GM18519 (cell line): ENCODE measurements at regions not wholly inside any gene's neighbourhood (a gene's known extent, or its start where the extent isn't known, plus 50 kb on each side); places are given as distances from the start of the nearest gene placed in this dataset.
A peak's percentile ranks its signal among the peaks of the same experiment; 100 is the strongest.
"Not testable (repeated sequence)": the region's sequence is repeated elsewhere in the genome, so short reads cannot be mapped to it uniquely, and the experiment has no call there.

Source experiments
- ATAC-seq: cut with Tn5 transposase; IDR thresholded peaks from one replicate; pipeline ENCODE4 v1.9.1; 2021; ENCODE audit warnings: mild to moderate bottlenecking, moderate library complexity; ENCODE audit not compliant: unreplicated experiment, low FRiP score

- no peak for ATAC-seq
These were observed 121.5 kb upstream of the FHIT start for GRCh38 chr3:61372723-61373122.

- no peak for ATAC-seq
These were observed 127.1 kb upstream of the FHIT start for GRCh38 chr3:61378311-61378710.

- ATAC-seq = peak; percentile 95
These were observed 130.6 kb upstream of the FHIT start for GRCh38 chr3:61381745-61382392.

DNA sequence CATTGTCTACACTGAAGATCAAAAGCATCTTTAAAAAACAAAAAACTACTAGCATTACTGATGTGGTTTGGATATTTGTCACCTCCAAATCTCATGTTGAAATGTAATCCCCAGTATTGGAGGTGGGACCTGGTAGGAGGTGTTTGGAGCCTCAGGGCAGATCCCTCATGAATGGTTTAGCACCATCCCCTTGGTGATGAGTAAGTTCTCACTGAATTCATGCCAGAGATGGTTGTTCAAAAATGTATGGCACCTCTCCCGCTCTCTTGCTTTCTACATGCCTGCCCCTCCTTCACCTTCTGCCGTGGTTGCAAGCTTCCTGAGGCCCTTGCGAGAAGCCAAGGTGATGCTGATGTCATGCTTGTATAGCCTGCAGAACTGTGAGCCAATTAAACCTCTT lies 136.6 kb upstream of the FHIT start:
- ATAC-seq = no peak

- not testable (repeated sequence) for ATAC-seq
These were observed 142.3 kb upstream of the FHIT start for GRCh38 chr3:61393480-61393947.

- ATAC-seq = no peak
These were observed 150.1 kb upstream of the FHIT start for GRCh38 chr3:61401359-61401758.

DNA sequence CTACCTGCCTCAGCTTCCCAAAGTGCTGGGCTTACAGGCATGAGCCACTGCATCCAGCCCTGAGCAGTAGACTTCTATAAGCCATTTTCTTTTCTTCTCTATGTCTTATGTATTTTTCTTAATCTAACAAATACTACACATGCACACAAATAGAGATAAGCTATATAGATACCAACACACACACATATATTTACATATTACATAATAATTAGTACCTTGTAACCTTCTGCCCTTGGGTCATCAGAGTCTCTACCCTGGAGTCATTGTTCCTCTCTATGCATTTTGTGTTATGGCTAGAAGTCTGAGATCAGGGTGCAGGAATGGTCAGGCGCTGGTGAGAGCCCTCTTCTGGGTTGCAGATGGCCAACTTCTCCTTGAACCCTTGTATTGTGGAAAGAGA lies 154.0 kb upstream of the PTPRG start:
- ATAC-seq = no peak

DNA sequence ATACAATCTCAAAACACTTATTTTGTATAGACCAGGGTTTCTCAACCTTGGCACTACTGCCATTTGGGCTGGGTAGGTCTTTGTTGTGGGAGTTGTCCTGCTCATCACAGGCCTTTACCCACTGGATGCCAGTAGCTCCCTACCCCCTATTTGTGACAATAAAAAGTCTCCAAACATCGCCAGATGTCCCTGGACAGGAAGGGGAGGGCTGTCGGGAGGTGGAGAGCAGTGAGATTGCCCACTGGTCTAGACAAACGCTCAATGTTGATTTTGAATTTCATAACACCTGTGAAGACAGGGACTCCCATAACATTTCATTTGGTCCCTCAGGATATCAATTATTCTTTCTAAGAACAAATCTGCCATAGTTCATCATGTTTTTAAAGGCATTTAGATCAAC lies 151.7 kb upstream of the PTPRG start:
- no peak for ATAC-seq

DNA sequence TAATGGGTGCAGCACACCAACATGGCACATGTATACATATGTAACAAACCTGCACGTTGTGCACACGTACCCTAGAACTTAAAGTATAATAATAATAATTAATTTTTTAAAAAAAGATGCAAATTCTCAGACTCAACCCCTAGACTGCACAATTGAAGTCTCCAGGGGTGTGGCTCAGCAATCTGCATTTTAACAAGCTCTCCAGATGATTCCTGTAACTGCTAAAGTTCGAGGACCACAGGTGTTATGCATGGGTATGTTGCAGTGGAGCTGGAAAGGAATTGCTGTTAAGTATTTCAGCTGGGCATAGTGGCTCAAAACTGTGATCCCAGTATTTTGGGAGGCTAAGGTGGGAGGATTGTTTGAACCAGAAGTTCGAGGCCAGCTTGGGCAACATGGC lies 151.0 kb upstream of the PTPRG start:
- not testable (repeated sequence) for ATAC-seq

GRCh38 chr3:61411009-61411662 lies 150.2 kb upstream of the PTPRG start:
- no peak for ATAC-seq

GRCh38 chr3:61414456-61414855 lies 146.9 kb upstream of the PTPRG start:
- peak; percentile 78 for ATAC-seq

- ATAC-seq = no peak
These were observed 146.2 kb upstream of the PTPRG start for GRCh38 chr3:61415201-61415600.

- no peak for ATAC-seq
These were observed 144.8 kb upstream of the PTPRG start for GRCh38 chr3:61416618-61417017.

GRCh38 chr3:61417352-61417751 lies 144.0 kb upstream of the PTPRG start:
- no peak for ATAC-seq

DNA sequence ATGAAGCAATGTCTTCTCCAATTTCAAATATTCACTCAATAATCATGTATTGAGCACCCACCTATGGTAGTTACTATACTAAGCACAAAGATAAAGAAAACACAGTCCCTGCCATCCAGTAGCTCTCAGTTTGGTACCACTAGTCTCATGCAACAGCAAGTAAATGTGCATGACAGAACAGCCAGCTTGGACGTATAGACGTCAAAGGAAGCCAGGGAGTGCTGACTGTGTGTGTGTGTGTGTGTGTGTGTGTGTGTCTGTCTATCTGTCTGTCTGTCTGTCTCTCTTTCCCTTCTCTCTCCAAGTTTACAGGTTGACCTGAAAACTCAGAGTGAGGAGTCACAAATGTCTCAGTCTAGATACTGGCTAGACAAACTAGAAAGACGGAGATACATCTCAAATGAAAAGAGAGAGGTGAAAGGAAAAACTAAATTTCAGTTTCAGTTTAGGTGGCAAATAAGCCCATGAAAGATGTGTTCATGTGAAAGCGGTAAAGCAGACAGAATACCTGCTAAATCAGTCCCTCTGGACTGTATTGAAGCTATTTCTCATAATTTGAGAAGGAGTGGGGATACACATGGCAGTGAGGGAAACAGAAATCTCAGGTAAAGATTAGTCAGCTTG lies 141.1 kb upstream of the PTPRG start:
- peak; percentile 80 for ATAC-seq

DNA sequence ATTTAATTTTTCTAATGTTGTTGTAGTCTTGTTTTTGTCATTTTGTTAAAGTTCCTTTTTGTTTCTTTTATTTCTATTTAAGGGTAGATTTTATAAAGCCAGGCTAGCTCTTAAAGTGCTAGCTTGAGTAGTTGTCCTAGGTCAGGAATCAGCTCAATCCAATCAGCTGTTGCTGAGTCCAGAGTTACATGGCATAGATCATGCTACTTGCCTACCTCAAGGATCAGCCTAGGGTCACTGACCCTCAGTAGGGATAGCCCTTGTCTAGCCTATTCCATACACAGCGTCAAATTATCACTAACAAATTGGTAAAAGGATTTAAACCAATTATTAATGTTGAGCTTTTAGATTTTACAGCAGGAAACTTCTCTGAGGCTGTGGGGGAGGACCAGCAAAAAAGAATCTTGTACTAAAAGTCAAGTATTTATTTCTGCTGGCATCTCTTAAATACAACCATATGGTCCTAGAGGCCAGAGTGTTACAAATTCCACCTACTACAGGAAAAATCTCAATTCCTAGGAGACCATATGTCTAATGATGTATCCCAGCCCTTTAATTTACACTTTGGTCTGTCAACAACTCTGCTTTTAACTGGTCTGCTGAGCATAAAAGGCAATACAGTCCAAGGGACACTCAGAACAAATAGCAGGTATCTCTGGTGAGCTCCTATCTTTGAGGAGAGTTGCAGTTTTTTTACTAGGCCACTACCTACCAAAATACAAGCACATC lies 138.3 kb upstream of the PTPRG start:
- ATAC-seq = no peak

DNA sequence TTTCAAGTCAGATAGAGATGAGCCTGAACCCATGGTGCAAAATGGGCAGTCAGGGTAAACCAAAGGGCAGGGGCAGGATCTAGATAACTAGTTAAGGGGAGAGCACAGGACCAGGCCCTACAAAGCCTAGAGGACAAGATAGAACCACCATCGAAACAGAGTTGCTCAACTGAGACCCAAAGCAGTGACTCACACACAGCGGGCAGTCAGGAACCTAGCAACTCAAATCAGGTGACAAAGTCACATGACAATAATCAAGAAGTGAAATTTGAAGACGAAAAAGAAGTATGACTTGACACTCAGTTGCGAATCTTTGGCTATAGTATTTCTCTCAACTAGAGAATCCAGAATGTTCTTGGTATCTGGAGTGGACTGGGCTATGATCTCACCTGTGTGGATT lies 136.0 kb upstream of the PTPRG start:
- ATAC-seq = no peak

DNA sequence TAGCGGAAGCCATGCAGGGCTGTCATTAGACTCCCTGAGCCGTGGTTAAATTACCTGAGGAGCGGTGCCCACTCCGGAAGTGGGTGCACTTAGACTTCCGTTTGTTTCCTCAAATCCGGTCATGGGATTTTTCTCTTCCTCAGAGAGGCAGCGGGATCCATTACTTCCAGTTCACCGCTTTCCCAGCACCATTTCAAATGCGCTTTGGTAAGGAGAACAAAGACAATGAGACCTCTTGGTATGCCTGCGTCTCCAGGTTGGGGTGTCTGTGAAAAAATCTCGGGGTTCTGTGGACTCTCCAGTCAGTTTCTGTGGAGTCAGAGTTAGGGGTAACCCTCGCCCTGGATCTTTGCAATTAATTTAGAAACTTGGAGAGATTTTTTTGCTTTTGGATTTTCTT lies 132.3 kb upstream of the PTPRG start:
- no peak for ATAC-seq

GRCh38 chr3:61434901-61435300 lies 126.5 kb upstream of the PTPRG start:
- ATAC-seq = not testable (repeated sequence)

GRCh38 chr3:61435361-61435760 lies 126.0 kb upstream of the PTPRG start:
- not testable (repeated sequence) for ATAC-seq
